ENCODE measurements at regions not wholly inside any gene's neighbourhood (a gene's known extent, or its start where the extent isn't known, plus 50 kb on each side); places are given as distances from the start of the nearest gene placed in this dataset.

DNA sequence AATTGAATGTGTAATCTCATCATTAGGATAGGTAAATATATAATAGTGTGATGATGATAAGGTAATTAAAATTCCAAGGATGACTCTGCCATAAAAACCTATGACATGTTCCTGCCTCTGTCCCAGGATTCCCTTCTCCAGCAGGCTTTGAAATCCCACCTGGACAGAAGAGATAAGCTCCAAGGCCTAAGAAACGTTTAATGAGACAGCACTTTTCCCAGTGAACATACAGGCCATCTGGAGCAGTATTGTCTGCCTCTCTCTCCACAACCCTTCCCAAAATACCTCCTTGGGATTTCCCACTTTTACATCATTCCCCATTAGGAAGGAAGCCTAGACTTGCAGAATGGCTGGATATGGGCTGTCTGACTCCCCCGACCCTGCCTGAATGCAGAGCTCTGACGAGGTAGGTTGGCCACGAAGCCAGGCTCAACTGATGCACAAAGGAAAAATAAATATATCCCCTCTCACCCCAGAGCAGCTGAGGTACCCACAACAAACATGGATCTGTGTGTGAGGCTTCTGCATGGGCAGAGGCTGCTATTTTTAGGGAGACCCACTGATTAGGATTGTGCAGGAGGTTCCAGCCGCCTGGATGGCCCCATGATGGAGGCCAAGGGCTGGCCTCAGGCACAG, 71.0 kb downstream of the TMPRSS5 start:
- no peak for DNase-seq (ENCODE audit: low spot score)

DNA sequence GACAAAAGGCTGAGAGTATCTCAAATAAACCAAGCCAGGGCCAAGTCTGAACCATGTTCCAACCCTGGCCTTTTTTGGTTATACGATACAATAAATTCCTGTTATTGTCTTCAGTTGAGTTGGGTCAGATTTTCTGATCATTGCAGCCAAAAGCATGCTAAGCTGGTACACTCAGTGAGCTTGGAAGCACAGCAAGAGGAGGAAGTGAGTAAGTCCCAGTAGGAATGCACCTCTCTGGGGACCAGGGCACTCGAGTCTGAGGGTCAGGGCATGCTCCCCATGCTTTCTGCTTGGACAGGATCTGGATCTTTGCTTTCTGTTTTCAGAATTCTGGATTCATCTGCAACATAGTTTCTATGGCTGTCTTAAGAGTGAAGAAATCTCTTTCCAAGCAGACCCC, 73.1 kb downstream of the TMPRSS5 start:
- DNase-seq (ENCODE audit: low spot score): no peak

DNA sequence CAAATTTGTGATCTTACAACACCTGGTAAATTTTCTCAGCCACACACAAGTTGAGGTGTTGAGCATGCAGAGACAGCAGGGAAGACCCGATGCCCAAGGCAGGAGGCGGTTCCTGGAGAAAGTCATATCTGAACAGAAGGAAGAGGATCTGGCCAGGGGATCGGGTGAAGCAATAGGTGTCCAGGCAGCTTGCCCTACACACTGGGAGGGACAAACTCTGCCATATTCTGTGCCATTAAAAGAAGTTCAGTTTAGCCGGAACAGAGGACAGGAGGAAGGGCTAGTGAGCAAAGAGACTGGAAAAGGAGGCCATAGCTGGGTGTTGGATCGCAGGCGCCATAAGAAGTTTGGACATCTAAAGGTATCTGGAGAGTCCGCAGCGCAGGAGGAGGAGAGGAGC, 76.5 kb downstream of the TMPRSS5 start:
- DNase-seq (ENCODE audit: low spot score): no peak

DNA sequence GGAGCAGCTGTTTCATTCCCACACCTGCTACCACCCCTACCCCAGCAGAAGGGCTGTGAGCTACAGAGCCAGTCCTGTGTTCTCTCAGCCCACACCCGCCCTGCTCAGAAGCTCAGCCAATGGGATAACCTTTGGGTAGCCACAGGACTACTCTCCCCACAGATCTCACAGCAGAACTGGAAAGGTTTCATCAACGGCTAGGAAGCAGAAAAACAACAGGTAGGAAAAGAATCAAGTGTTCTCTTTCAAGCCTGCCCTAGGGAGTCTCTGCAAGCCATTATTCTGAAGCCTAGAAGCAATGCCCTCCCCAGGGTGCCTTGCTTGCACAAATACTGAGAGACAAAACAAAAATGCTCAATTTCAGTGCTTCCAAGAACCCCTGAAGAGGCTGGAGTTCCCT, 77.2 kb downstream of the TMPRSS5 start:
- DNase-seq (ENCODE audit: low spot score): no peak

DNA sequence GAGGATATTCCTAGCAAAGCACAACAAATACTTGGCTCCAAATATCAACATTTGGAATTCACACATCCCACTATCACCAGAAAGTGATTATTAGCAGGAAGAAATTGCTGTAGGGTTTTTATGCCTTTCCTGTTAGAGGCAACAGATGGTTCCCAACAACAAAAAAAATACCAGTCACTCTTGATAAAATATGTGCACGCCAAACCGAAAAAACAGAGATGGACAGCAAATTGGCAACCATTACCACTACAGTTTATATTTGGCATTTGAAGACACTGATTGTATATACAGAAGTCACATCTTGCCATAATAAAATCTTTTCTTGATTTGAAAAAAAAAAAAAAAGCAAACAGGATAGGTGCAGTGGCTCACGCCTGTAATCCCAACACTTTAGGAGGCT, 78.2 kb downstream of the TMPRSS5 start:
- DNase-seq (ENCODE audit: low spot score): no peak

DNA sequence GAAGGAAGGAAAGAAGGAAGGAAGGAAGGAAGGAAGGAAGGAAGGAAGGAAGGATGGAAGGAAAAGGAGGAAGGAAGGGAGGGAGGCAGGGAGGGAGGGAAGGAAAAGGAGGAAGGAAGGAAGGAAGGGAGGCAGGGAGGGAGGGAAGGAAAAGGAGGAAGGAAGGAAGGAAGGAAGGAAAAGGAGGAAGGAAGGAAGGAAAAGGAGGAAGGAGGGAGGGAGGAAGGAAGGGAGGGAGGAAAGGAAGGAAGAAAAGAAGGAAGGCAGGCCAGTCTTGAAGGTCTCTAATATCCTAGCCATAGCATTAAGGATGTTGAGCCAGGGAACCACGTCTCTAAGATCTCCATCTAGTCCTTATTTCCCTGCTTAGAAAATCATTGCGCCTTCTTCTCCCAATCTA, 78.8 kb downstream of the TMPRSS5 start:
- no peak for DNase-seq (ENCODE audit: low spot score)

DNA sequence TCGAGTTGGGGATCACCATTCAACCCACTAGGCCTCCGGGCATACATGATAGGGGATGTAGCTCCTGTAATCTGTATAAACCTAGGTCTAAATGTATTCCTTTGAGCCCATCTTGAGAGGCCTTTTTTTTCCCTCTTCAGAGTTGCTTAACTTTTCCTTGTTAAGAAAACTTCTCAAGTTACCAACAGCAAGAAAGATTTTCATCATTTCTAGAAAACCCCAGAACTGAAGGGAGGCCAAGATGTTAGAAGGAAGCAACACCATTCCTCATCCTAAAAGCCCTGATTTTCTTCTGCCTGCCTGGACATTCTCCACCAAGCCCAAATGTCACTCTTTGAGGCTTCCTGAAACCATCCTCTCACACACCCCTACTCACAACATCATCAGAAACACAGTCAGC, 79.4 kb downstream of the TMPRSS5 start:
- DNase-seq (ENCODE audit: low spot score): no peak

DNA sequence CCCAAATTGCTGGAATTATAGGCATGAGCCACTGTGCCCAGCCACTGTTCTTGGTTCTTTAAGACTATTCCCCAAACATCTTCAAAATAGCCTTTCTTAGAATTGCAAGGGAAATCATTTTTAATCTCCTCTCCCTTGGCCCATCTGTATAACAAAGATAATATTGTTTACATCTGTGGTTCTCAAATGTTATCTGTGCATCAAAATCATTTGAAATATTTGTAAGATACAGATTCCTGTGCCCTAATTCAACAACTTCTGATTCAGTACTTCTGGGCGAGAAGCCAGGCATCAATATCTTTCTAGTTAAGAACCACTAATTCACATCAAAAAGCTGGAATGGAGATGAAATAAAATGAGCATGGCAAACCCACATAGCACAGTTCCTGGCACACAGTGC, 83.0 kb downstream of the TMPRSS5 start:
- DNase-seq (ENCODE audit: low spot score): no peak

DNA sequence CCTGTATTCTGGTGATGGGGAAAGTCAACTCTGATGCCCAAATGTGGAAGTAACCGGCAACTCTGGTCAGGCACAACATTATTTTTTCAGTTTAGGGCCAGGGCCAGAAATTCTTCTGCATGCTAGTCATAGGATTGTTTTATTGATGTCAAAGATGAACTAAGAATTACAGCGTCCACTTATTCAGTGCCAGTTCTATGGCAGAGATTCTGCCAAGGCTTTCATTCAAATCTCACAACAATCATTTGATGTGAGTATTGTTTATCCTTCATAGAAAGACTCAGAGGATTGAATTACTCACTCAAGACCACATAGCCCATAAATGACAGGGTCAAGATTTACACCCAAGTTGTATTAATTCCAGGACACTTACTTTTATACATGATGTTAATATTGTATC, 87.7 kb downstream of the TMPRSS5 start:
- DNase-seq (ENCODE audit: low spot score): no peak

DNA sequence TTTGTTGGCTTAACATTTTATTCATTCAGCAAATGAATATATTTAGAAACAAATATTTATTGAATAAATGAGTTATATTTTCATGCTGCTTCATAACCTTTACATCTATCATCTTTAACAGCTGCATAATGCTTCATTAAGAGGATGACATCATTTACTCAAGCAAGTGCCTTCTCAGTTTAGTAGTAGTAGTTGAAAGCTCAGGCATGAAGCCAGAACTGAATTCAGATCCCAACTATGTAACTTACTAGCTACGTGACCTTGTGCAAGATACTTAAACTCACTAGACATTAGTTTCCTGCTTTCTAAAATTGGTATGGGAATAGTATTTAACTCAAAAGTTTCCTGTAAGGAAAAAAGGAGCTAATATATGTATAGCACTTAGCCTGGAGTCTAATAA, 90.3 kb downstream of the TMPRSS5 start:
- no peak for DNase-seq (ENCODE audit: low spot score)

DNA sequence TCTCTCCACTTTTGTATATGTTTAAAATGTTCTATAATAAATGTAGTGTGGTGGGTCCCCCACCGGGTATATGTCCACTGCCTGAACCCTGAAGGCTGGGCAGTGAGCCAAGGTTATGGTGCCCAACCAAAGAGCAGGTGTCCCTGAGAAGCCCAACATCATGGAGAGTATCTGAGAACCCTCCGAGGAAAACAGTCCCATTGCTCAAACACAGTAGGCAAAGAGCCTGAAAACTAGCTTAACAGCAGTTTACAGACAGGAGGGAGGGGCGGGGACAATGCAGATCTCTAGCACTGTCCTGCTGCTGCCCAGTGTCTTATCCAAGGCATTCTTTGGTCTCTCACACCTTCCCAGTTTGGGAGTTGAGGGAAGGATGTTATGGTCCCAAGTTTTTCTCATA, 91.0 kb downstream of the TMPRSS5 start:
- DNase-seq (ENCODE audit: low spot score): no peak

DNA sequence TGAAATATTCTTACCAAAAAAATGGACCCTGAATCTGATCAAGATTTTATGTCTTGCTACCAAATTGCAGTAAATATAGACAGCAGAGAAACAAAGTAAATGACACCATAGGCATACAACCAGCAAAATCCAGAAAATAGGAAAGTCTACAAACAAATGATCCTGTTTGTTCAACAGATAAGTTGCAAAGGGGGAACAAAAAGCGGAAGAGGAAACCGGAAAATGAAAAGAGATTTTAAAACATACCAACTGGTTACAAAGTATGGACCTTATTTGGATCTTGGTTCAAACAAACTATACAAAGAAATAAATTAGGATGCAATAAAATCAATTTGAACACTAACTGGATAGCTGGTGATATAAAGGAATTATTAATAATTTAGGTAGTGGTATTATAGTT, 92.0 kb downstream of the TMPRSS5 start:
- no peak for DNase-seq (ENCODE audit: low spot score)

DNA sequence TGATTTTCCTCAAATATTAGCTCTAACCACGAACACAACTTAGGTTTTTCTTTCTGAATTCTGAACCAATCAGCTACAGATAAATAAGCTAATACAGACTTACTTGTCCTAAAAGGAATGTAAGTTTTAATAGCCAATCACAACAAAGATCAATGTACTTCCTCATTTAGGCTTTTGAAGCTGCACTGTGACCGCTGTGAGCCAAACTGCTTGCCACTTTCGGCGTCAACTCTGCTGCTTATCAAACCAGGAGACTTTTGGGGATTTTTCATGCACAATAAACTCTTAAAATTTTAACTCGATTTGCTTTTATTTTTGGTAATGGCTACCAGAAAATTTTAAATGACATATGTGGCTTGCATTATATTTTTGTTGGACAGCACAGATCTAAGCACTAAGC, 92.5 kb downstream of the TMPRSS5 start:
- DNase-seq (ENCODE audit: low spot score): peak; percentile 10

DNA sequence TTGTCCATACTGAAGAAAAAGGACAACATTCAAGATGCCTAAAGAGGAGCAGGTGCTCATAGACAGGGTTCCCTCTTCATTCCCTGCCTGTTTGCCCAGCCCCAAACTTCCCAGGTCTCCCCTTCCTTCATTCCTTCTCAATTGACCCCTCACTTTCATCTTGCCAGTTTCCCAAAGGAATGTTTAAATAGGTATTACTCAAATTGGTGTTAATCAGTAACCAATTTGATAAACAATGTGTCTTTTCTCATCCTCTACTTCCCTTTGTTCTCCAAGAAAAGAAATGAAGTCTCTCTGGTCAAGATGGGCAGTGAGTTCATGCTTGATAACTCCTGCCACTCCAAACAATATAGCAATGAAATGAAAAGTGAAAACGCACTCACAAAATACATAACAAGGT, 101.9 kb downstream of the TMPRSS5 start:
- no peak for DNase-seq (ENCODE audit: low spot score)

DNA sequence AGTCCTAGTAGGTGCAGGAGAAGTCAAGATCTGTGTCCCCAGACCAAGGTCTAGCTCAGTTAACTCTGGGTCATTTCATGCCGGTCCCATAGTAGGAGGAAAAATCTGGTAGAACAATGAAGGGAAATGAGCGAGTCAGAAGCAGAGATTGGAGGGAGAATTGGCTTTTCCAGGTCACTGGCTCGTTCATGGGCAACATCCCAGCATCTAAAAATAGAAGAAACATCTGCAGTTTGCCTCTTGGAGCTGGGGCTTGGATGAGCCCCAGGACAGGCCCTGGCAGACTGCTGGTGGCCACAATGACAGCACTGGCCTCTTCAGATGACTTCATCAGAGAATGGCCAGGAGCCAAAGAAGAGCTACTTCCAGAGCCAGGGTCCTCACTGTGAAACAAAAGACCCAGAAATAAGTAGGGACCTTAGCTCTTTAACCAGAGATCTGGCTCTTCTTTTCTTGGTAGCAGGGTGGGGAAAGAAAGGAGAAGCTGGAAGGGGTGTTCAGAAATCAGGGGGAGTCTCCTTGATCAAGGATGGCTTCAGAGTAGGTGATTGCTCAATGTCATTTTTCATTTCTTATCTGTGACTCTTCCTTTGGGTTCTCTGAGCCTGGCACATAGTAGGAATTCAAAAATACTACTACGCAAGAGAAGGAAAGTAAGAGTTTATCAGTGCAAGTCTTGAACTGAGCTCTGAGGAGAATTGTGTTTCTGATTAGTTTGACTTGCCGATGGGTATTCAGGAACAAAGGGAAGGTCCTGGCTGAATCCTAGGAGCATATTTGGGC, 102.6 kb downstream of the TMPRSS5 start:
- peak; percentile 74 for DNase-seq (ENCODE audit: low spot score)

DNA sequence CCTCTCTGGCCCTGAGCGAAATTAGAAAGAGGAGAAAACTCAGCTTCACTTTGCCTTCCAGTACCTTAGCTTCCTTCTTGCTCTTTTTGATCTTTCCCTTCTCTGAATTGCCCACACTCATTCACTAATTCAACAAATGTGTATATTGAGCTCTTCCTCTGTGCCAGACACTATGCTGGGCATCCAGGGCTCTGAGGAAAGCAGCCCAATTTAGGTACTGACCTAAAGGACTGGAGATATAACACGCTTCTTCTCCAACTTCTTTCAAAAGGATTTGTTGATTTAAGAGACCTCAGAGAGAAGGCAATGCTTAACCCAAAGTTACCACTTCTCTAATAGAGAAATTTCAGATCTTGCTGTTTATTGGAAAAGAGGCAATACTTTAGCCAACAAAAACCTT, 103.6 kb downstream of the TMPRSS5 start:
- no peak for DNase-seq (ENCODE audit: low spot score)

DNA sequence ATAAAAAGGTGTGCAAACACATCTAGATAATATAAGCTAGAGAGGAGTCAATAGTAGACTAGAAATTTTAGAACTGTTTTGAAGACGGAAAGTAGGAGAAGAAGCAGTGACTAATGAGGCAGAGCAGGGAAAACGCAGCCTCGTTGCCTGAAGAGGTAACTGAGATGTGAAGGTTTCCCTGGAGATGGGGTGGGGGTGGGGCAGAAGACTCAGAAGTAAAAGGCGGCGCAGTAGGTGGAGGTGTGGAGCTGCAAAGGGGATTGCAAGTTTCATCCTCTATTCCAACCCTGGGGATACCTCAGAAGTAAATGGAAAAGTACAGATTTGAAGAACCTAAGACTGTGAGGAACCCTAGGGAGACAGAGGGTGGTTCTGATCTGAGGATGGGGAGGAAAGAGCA, 109.5 kb downstream of the TMPRSS5 start:
- no peak for DNase-seq (ENCODE audit: low spot score)

DNA sequence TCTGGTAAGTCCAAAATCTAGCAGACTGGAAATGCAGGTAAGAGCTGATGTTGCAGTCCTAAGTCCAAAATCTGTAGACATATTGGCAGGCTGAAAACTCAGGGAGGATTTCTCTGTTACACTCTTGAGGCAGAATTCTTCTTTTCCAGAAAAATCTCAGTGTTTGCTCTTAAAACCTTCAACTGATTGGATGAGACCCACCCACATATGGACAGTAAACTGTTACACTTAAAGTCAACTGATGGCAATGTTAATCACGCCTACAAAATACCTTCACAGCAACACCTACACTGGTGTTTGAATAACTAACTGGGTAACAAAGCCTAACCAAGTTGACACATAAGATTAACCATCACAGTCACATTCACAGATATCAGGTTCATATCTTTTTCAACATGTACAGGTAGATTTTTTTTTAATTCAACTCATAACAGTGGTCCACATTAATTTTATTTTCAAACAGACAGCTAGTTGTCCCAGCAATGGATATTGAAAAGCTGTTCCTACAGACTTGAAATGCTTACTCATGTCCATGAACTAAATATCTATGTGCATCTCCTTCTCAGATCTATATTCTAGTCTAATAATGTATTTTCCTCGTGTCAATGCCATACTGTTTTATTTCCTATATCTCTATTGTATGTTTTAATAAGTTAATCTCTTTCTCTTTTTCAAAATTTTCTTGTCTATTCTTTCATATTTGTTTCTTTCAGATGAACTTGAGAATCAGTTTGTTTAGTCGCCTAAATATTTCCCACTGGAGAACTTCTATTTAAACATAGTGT, 110.1 kb downstream of the TMPRSS5 start:
- no peak for DNase-seq (ENCODE audit: low spot score)

DNA sequence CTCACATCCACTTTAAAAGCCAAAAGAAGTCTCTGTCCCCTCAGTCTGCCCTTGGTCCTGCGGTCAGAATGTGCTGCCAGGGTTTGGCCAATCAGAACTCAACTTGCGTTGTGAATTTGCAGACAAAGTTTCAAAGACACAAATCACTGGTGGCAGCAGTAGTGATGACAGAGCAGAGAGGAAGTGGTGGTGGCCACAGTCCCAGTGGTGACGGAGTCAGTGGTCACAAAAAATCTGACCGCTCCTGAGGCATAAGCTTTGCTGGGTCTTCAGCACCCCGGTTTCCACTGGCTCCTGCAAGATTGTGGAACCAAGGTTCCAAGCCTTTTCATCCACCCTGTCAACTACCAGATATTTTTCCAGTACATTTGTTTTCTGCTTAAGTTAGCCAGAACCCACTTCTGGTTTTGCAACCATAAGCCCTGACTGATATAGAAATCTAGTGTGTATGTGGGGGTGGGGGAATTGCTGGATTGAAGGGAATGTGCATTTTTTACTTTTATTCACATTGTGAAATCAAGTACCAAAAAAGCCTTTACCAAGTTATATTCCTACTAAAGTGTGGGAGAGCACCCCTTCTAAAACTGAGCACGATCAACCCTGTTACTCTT, 112.3 kb downstream of the TMPRSS5 start:
- DNase-seq (ENCODE audit: low spot score): peak; percentile 16

DNA sequence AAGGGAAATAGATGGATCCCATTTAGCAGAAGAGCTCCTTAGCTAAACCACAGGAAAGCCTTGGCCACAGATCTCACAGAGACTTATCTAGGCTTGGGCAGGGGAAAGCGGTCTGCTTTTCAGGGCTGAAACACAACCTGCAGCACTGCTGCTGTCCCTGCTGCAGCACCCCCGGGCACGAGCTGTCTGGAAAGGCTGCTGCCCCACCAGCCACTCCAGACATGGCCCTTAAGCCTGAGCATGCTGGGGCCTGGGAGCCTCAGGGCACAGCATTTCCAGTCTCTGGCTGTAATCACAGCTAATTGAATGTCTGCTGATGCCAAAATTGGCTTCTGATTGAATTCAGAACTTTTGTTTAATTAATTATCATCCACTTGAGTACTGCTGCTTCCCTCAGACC, 115.0 kb downstream of the TMPRSS5 start:
- no peak for DNase-seq (ENCODE audit: low spot score)

DNA sequence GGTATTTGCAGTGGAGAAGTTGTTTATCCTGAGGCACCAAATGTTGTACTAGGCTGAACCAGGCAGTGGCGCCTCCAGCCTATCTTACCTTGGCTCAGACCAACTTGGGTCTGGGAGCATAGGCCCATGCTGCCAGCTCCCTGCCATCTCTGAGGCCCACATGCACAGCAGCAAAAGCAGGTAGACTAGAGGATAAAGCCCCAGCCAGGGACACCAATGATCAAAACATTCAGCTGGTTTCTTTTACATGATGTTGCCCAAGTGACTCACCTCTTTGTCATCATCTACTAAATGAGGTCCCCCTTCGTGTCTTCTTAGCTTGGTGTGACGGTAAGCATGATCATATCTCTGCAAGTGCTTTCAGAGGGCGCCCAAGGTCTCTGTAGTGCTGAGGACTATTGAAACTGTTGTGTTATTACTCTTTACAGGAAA, 112.1 kb upstream of the DRD2 start:
- no peak for DNase-seq (ENCODE audit: low spot score)

DNA sequence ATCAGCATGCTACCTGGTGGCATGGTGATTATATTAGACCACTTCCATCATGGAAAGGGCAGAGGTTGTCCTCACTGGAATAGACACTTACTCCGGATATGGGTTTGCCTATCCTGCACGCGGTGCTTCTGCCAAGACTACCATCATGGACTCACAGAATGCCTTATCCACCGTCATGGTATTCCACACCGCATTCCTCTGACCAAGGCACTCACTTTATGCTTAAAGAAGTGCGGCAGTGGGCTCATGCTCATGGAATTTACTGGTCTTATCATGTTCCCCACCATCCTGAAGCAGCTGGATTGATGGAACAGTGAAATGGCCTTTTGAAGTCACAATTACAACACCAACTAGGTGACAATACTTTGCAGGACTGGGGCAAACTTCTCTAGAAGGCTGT, 109.2 kb upstream of the DRD2 start:
- no peak for DNase-seq (ENCODE audit: low spot score)

DNA sequence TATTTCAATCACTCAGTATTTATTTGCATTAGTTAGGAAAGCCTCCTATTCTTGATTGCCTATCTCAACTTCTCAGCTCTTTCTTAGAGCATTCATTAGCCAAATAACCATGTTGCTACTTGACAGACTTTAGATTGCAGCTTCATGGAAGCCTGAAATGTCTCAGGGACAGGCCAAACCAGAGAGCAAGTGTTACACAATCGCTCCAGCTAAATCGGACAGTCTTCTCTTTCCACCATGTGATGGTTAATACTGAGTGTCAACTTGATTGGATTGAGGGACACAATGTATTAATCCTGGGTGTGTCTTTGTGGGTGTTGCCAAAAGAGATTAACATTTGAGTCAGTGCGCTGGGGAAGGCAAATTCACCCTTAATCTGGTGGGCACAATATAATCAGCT, 106.5 kb upstream of the DRD2 start:
- DNase-seq (ENCODE audit: low spot score): no peak
